ENCODE measurements at regions not wholly inside any gene's neighbourhood (a gene's known extent, or its start where the extent isn't known, plus 50 kb on each side); places are given as distances from the start of the nearest gene placed in this dataset.

- DNase-seq = no peak
- peaks cover 23% of the 10 kb centered on the region for H3K4me1 Mint-ChIP-seq (ENCODE audit: low read depth, unreplicated experiment)
- no peaks in the 10 kb centered on the region for H3K9me3 Mint-ChIP-seq (ENCODE audit: unreplicated experiment)
- no peaks in the 10 kb centered on the region for H3K27me3 Mint-ChIP-seq (ENCODE audit: unreplicated experiment)
- H3K4me3 Mint-ChIP-seq (ENCODE audit: unreplicated experiment) = peak overlapping the region; percentile 3
- TF ChIP-seq CTCF (IDR thresholded peaks at IDR 0.05; ENCODE audit: partially characterized antibody, unreplicated experiment) = no peak
- no peak overlapping the region for H3K27ac Mint-ChIP-seq (ENCODE audit: unreplicated experiment)
- no peaks in the 10 kb centered on the region for H3K36me3 Mint-ChIP-seq (ENCODE audit: unreplicated experiment)
Observed at GRCh38 chr3:30231277-30232141, 374.9 kb upstream of the TGFBR2 start.

- no peaks in the 10 kb centered on the region for H3K9me3 Mint-ChIP-seq (ENCODE audit: unreplicated experiment)
- DNase-seq = no peak
- no peak overlapping the region for H3K4me3 Mint-ChIP-seq (ENCODE audit: unreplicated experiment)
- peak overlapping the region; percentile 21 for H3K27ac Mint-ChIP-seq (ENCODE audit: unreplicated experiment)
- H3K4me1 Mint-ChIP-seq (ENCODE audit: low read depth, unreplicated experiment) = peaks cover 23% of the 10 kb centered on the region
- no peaks in the 10 kb centered on the region for H3K27me3 Mint-ChIP-seq (ENCODE audit: unreplicated experiment)
- TF ChIP-seq CTCF (IDR thresholded peaks at IDR 0.05; ENCODE audit: partially characterized antibody, unreplicated experiment) = no peak
- no peaks in the 10 kb centered on the region for H3K36me3 Mint-ChIP-seq (ENCODE audit: unreplicated experiment)
Observed at GRCh38 chr3:30232142-30232541, 374.3 kb upstream of the TGFBR2 start.

- TF ChIP-seq CTCF (IDR thresholded peaks at IDR 0.05; ENCODE audit: partially characterized antibody, unreplicated experiment) = no peak
- Mint-ChIP-seq H3K4me3 (ENCODE audit: unreplicated experiment) (no peak overlapping the region), H3K27me3 (ENCODE audit: unreplicated experiment) (peaks cover 1% of the 10 kb centered on the region), H3K4me1 (ENCODE audit: low read depth, unreplicated experiment) (peaks cover 23% of the 10 kb centered on the region), H3K27ac (ENCODE audit: unreplicated experiment) (peak overlapping the region; percentile 14), H3K9me3 (ENCODE audit: unreplicated experiment) (no peaks in the 10 kb centered on the region), H3K36me3 (ENCODE audit: unreplicated experiment) (peaks cover 10% of the 10 kb centered on the region)
- no peak for DNase-seq
Observed at GRCh38 chr3:30233913-30234646, 372.3 kb upstream of the TGFBR2 start.

GRCh38 chr3:30236011-30236410, 370.4 kb upstream of the TGFBR2 start:
- Mint-ChIP-seq H3K36me3 (ENCODE audit: unreplicated experiment) (peaks cover 12% of the 10 kb centered on the region), H3K9me3 (ENCODE audit: unreplicated experiment) (peaks cover 2% of the 10 kb centered on the region), H3K27ac (ENCODE audit: unreplicated experiment) (no peak overlapping the region), H3K4me3 (ENCODE audit: unreplicated experiment) (no peak overlapping the region), H3K27me3 (ENCODE audit: unreplicated experiment) (peaks cover 3% of the 10 kb centered on the region), H3K4me1 (ENCODE audit: low read depth, unreplicated experiment) (peaks cover 22% of the 10 kb centered on the region)
- DNase-seq = no peak
- TF ChIP-seq CTCF (IDR thresholded peaks at IDR 0.05; ENCODE audit: partially characterized antibody, unreplicated experiment) = no peak

- TF ChIP-seq CTCF (IDR thresholded peaks at IDR 0.05; ENCODE audit: partially characterized antibody, unreplicated experiment) = no peak
- Mint-ChIP-seq H3K9me3 (ENCODE audit: unreplicated experiment) (peaks cover 2% of the 10 kb centered on the region), H3K27ac (ENCODE audit: unreplicated experiment) (no peak overlapping the region), H3K36me3 (ENCODE audit: unreplicated experiment) (peaks cover 12% of the 10 kb centered on the region), H3K4me1 (ENCODE audit: low read depth, unreplicated experiment) (no peaks in the 10 kb centered on the region), H3K4me3 (ENCODE audit: unreplicated experiment) (no peak overlapping the region), H3K27me3 (ENCODE audit: unreplicated experiment) (peaks cover 3% of the 10 kb centered on the region)
- no peak for DNase-seq
Observed at GRCh38 chr3:30241721-30242120, 364.7 kb upstream of the TGFBR2 start.
